Dermis microvascular lymphatic vessel endothelial cell (primary cell): ENCODE measurements at regions not wholly inside any gene's neighbourhood (a gene's known extent, or its start where the extent isn't known, plus 50 kb on each side); places are given as distances from the start of the nearest gene placed in this dataset.
A peak's percentile ranks its signal among the peaks of the same experiment; 100 is the strongest.
"Not testable (repeated sequence)": the region's sequence is repeated elsewhere in the genome, so short reads cannot be mapped to it uniquely, and the experiment has no call there.

ENCODE experiments used
- DNase-seq, 2 donors: peaks; one replicate each; pipeline versions ENCODE4 v3.0.0 to v3.0.0-alpha.2; 2010; ENCODE audit warnings: low read depth in 2 of 2

- DNase-seq, result no peak
Observed at GRCh38 chr20:17837179-17837578, 131.4 kb downstream of the SNX5 start.

GRCh38 chr20:17836303-17836861, 132.2 kb downstream of the SNX5 start:
- no peak for DNase-seq

- DNase-seq, result no peak
Observed at GRCh38 chr20:17835934-17836300, 132.7 kb downstream of the SNX5 start.

GRCh38 chr20:17835240-17835933, 133.2 kb downstream of the SNX5 start:
- peak; percentile 21 to 61 for DNase-seq

- DNase-seq, result no peak
Observed at GRCh38 chr20:17834804-17835203, 133.8 kb downstream of the SNX5 start.

GRCh38 chr20:17833036-17833674, 133.4 kb downstream of the BANF2 start:
- DNase-seq, result no peak

GRCh38 chr20:17832236-17832915, 132.6 kb downstream of the BANF2 start:
- DNase-seq, result no peak

- no peak for DNase-seq
Observed at GRCh38 chr20:17828598-17829144, 128.9 kb downstream of the BANF2 start.

GRCh38 chr20:17827759-17828559, 128.2 kb downstream of the BANF2 start:
- no peak for DNase-seq

DNA sequence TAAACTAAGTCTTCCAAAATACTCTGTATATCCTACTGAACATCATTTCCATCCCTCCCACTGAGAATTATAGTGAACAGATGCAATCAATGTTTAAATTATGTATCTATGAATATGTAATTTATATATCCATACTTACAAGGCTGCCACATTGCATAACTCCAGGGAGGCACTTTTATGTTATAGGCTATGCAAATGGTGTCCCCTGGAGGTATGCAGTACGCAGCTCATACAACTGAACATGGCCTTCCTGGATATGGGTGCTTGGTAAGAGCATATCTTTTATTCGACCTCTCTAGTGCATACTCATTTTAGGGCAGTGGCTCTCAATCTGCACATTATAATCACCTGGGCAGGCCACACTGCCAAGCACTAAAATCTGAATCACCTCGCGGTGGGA, 127.3 kb downstream of the BANF2 start:
- DNase-seq, result no peak

DNA sequence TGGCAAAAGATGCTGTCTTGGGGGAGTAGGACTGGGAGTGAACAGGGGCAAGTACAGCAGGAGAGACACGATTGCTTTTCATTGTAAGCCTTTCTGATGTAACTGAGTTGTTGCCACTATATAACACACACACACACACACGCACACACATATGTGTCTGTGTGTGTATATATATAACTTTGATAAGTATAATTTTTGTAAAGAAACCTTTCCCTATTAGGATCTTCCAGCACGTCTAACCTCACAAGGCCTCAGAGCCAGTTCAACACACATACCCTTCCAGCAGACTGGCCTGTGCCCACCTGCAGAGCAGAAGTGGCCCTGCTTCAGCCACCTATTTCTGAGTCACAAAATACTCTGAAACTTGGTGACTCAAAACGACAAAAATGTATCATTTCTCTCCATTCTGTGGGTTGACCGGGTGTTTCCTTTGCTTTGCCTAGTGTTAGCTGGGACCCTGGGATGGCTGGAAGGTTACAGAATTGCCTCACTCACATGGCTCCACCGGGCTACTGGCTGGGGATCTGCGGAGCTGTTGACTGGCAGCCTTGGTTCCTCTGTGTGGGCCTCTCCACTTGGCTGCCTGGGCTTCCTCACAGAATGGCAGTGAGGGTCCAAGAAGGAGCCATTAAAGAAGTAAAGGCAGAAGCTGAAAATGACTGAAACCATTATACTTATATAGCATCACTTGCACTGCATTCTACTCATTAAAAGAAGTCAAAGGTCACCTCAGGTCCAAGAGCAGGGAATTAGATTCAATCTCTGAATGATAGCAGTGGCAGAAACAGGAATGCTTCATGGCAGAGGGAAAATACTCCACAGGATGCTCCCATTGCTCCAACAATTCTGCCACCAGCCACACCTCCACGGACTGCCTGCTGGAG, 126.4 kb downstream of the BANF2 start:
- DNase-seq, result no peak

DNA sequence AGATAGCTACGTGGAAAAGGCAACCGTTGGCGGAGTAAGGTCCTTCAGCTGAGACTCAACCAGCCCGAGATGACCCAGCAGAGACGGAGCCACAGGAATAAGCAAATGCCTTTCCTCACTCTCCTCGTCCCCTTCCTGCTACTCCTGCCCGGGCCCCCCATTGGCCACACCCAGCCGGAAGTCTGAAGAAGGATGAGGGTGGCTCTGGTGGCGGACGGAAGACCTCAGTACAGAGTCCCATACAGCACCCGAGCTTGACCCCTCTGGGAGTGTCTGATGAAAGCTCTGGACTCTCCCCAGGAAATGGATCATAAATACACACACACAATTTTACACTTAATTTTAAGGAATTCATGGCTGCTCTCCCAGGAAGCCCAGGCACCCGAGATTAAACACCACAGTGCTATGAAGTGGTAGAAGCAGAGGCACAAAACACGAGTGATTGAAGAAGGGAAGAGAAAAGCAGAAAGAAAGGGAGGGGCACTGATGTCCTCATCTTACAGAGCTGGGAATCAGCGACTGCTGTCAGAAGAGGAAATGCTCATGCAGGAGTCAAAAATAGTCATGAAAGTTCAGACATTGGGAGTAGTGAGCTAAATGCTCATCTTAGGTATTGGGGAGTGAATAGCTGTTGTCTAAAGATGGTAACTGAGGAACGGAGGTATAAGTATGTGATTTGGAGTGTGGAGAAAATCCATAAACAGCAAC, 125.6 kb downstream of the BANF2 start:
- DNase-seq, result peak in 1 of 2 donors; percentile 18

DNA sequence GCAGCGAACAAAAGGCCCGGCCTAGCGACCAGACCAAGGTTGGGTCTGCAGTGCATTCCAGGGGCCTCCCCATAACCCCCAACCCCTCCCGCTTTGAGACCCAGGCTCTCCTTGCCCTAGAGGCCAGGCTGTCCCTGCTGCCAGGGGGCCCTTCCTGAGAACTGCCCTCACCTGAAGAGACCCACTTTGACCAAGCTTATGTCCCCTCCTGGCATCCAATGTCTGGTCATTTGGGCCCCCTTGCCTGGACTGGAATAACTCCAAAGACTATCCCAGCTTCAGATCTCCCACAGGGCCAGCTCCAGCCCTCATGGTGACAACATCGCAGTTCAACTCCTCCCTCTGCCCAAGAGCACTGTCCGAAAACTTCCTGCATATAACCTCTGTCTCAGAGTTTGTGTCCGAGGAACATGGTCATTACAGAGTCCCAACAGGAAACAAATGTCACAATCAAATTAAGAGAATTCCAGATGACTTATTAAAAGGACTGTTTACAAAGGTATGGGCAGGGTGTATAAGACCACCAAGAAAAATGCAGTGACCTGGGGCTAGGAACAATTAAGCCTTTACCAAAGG, 125.0 kb downstream of the BANF2 start:
- no peak for DNase-seq

DNA sequence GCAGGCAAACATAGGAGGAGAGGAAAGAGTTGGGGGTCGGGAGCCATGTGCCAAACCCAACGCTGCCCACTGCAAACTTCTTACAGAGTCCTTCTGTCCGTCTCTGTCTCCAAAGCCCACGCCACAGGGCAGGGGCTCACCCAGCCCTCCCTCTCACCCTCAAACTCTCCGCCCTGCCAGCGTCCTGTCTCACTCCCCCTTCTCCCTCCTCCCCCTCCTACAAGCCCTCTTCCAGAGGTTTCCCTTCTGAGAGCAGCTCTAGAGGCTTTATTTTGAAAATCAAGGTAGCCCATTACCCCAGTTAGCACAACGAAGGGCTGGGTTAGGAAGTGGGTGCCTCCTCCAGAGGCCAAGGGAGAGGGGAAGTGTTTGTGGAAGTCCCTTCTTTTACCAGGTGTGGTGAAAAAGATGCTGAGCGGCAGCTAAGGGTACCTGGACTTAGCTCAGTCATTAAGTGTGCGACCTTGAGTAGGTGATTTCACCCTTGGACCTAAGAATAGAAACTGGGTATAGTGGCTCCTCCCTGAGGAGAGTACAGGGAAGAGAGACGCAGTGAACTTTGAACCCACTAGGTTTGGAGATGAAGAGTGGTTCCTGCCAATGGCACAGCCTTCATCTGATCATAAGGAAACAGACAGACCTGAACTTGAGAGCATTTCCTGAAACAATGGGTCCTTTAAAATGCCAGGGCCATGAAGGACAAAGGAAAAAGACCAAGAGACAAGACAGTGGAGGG, 123.8 kb downstream of the BANF2 start:
- DNase-seq, result no peak

- DNase-seq, result no peak
Observed at GRCh38 chr20:17822540-17823408, 123.0 kb downstream of the BANF2 start.

- peak in 1 of 2 donors; percentile 40 for DNase-seq
Observed at GRCh38 chr20:17822039-17822438, 122.3 kb downstream of the BANF2 start.

DNA sequence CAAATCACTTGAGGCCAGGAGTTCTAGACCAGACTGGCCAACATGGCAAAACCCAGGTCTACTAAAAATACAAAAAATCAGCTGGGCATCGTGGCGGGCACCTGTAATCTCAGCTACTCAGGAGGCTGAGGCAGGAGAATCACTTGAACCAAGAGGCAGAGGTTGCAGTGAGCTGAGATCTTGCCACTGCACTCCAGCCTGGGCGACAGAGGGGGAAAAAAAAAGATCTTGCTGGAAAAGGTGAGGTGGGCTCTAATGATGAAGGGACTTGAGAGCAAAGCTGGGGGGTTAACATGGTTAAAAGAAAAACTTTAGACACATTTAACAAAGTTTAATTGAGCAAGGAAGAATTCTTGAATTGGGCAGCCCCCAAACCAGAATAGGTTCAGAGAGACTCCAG, 121.8 kb downstream of the BANF2 start:
- not testable (repeated sequence) for DNase-seq
